GM18907 (cell line): ENCODE measurements at regions not wholly inside any gene's neighbourhood (a gene's known extent, or its start where the extent isn't known, plus 50 kb on each side); places are given as distances from the start of the nearest gene placed in this dataset.
"Not testable (repeated sequence)": the region's sequence is repeated elsewhere in the genome, so short reads cannot be mapped to it uniquely, and the experiment has no call there.

Experiments
- ATAC-seq: cut with Tn5 transposase; IDR thresholded peaks from one replicate; pipeline ENCODE4 v1.9.1; 2021; ENCODE audit warnings: mild to moderate bottlenecking, moderate library complexity; ENCODE audit not compliant: unreplicated experiment

DNA sequence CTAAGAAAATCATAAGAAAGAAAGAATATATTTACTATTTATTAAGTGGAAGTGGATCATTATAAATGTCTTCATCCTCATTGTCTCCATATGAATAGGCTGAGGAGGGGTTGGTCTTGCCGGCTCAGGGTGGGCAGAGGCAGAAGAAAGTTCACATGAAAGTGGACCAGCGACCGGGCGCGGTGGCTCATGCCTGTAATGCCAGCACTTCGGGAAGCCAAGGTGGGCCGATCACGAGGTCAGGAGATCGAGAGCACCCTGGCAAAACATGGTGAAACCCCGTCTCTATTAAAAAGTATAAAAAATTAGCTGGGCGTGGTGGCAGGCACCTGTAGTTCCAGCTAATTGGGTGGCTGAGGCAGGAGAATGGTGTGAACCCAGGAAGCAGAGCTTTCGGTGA lies 1145.4 kb downstream of the STIM2 start:
- no peak for ATAC-seq

- no peak for ATAC-seq
These were observed 1147.1 kb downstream of the STIM2 start for GRCh38 chr4:28007693-28008092.

DNA sequence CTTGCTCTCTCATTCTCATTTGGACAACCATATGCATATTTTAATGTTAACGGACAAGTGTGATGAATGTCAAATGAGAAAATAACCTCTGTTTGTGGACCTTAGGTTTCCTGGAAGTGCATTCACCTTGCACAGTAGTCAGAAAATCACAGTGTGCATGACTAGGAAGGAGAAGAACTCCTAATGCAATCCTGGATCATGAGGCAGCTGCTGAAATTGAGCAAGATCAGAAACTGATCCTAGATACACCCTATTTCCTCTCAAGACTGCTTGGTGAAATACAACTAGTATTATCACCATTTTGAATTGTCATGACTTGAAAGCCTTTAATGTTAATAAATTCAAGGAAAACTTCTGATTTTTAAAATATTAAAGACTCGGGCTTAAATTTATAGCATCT lies 1148.9 kb downstream of the STIM2 start:
- ATAC-seq, result no peak

- no peak for ATAC-seq
These were observed 1150.1 kb downstream of the STIM2 start for GRCh38 chr4:28010577-28011240.

- ATAC-seq, result no peak
These were observed 1153.8 kb downstream of the STIM2 start for GRCh38 chr4:28014469-28014868.

DNA sequence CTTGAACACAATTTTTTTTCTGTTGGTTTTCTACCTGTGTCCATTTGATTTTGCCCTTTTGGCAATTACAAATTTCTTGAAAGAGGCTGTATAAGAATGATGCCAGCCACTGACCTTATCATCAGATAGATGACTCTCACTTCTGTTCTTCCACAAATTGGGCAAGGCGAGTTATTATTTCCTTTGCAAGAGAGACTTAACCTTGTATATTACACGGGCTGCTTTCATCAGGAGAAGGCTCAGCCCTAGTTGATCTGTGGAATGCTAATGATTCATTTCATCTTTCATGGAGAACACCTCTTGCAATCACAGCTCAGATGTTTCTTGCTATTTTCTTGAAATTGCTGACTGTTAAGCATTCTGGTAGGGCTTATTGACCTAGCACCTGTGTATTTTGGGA lies 1155.4 kb downstream of the STIM2 start:
- ATAC-seq, result no peak

DNA sequence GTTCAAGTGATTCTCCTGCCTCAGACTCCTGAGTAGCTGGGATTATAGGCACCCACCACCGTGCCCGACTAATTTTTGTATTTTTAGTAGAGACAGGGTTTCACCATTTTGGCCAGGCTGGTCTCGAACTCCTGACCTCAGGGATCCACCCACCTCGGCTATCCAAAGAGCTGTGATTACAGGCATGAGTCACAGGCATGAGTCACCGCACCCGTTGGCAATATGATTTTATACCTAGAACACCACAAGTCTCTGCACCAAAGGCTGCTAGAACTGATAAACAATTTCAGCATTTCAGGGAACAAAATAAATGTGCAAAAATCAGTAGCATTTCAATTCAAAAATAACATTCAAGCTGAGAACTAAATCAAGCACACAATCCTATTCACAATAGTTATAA lies 1177.6 kb downstream of the STIM2 start:
- ATAC-seq, result not testable (repeated sequence)

GRCh38 chr4:28062562-28062961 lies 1201.9 kb downstream of the STIM2 start:
- no peak for ATAC-seq

GRCh38 chr4:28073860-28074555 lies 1213.4 kb downstream of the STIM2 start:
- no peak for ATAC-seq

GRCh38 chr4:28075401-28075956 lies 1214.8 kb downstream of the STIM2 start:
- no peak for ATAC-seq

- not testable (repeated sequence) for ATAC-seq
These were observed 1216.6 kb downstream of the STIM2 start for GRCh38 chr4:28077203-28077602.

DNA sequence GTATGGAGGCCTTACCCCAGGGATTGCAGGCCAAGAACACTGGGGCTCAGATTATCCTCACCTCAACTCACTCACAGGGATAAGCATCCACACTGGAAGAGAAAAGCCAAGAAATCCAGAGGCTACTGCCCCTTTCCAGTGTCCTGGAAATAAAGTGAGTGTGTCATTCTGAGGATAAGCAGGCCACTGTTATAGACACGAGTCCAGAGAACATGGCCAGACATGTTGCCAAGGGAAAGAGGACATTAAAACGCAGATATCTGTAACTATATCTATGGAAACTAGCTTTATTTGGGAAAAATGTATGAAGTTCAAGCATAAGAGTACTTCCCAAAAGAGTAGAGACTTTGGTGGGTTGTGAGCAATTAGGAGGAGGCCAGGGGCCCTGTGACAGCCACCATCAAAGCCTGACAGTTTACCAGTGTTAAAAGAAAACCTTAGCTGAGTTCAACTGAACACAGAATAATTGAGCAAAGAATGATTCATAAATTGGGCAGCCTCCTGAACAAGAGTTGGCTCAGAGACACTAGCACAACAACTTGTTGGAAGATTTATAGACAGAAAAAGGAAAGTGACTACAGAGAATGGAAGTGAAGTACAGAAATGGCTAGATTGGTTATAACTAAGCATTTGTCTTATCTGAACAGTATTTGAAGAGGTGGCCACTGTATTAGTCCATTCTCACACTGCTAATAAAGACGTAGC lies 1222.2 kb downstream of the STIM2 start:
- ATAC-seq, result no peak

GRCh38 chr4:28092610-28093009 lies 1232.0 kb downstream of the STIM2 start:
- no peak for ATAC-seq

DNA sequence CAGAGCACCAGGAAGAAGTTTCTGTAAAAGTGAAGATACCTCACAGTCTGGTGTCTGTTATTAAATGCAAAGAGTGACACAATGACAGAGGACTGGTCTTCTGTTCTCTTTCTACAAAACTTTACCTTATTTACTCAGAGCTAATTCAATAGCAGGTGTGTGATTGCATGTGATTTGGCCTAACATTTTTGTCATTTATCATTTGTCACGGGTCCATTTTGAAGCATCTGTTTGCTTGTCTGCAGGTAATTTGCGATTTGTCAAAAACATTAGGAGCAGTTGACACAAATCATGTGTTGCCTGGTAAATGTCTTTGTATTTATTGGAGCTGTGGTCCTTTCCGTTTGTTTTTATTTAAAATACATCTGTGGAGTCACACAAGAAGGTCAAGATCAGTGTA lies 1232.4 kb downstream of the STIM2 start:
- ATAC-seq, result no peak

DNA sequence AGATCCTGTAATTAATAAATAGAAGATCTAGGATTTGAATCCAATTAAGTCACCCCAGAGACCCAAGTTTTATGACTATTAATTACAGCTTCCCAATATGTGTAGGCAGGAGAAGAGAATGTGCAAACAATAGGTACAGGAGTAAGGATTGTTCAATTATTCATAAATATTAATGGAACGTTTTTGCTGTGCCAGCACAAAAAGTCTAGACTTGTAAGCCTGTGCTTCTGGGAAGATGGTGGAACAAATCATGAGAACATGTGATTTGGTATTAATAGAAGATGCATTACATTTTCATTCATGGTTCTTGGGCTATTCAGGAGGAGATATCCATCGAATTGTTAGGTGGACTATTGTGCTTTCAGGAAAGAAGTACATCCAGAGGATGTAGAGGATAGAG lies 1240.9 kb downstream of the STIM2 start:
- no peak for ATAC-seq

- ATAC-seq, result no peak
These were observed 1244.7 kb downstream of the STIM2 start for GRCh38 chr4:28105271-28105859.

DNA sequence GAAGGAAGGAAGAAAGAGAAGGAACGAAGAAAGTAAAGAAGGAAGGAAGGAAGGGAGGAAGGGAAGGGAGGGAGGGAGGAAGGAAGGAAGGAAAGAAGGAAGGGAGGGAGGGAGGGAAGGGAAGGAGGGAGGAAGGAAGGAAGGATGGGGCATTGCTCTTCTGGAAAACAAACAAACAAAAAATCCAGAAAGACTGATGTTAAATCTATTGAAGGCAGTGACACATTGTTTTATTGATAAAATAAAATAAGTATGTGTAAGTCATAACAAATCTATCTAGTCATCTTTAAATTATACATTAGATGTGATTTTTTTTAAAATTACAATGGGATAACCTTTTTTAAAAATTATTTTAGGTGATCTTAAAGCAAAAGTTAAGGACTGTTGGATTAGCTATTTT lies 1245.5 kb downstream of the STIM2 start:
- ATAC-seq, result no peak

DNA sequence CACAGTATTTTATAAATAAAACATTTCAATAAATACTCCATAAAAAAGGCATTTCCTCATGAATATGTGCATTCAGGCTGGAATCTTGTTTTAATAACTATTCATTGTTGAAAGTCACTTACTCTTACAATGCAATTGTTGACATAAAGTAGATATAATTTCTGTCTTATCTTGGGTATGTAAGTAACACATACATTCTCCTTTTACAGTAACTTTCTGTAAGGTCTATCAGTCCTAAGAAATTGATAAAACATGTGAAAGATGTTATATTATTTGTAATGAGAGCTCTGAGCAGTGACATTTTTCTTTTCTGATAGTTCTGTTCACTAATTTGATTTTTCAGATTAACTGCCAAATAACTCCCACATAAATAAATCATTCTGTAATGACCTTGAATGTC lies 1249.2 kb downstream of the STIM2 start:
- no peak for ATAC-seq

GRCh38 chr4:28112691-28113335 lies 1252.2 kb downstream of the STIM2 start:
- ATAC-seq, result not testable (repeated sequence)

DNA sequence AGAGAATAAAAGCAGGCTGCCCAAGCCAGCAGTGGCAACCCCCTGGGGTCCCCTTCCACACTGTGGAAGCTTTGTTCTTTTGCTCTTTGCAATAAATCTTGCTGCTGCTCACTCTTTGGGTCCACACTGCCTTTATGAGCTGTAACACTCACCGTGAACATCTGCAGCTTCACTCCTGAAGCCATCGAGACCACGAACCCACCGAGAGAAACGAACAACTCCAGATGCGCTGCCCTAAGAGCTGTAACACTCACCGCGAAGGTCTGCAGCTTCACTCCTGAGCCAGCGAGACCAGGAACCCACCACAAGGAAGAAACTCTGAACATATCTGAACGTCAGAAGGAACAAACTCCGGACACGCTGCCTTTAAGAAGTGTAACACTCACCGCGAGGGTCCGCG lies 1252.9 kb downstream of the STIM2 start:
- not testable (repeated sequence) for ATAC-seq

- ATAC-seq, result not testable (repeated sequence)
These were observed 1256.0 kb downstream of the STIM2 start for GRCh38 chr4:28116526-28117083.
